Endothelial cell of umbilical vein (primary cell): ENCODE measurements at regions not wholly inside any gene's neighbourhood (a gene's known extent, or its start where the extent isn't known, plus 50 kb on each side); places are given as distances from the start of the nearest gene placed in this dataset.

Experiments
- BruUV-seq: library from RNA; stranded (reverse); fragments of 400-500 nt; replicated peaks from 2 replicates; lab custom pipeline; 2021; lab: Mats Ljungman, UMichigan
- CTCF ChIA-PET: fragments of 300-600, 350-600 bp; sonication (Branson Sonifier 250); formaldehyde crosslinking; loops from one replicate; lab custom pipeline; 2021; ENCODE audit warnings: antibody characterized with exemption, inconsistent platforms; lab: Charles Lee
- POLR2A ChIA-PET: fragments of 300-600, 350-600 bp; sonication (Branson Sonifier 250); formaldehyde crosslinking; loops from one replicate; lab custom pipeline; 2021; ENCODE audit warnings: antibody characterized with exemption, inconsistent platforms; lab: Charles Lee
- DNase-seq: peaks from one replicate; pipeline ENCODE4 v3.0.0-alpha.2; 2011; ENCODE audit warnings: low read depth, low spot score
- FAIRE-seq: peaks from 2 replicates; lab custom pipeline; 2011; peaks lifted over from hg19 to GRCh38; lab: Jason Lieb, UNC
- H2AFZ ChIP-seq: 2 replicates; pipeline ENCODE4 v1.6.0; 2012; ENCODE audit warnings: low read depth, low read length, control low read depth, inconsistent platforms
- H3K27ac ChIP-seq: 2 replicates; pipeline ENCODE4 v1.5.1; 2011; ENCODE audit warnings: low read depth, mild to moderate bottlenecking, control low read depth, low read length, moderate library complexity; ENCODE audit not compliant: insufficient read depth
- H3K27me3 ChIP-seq, 2 experiments: 2 replicates each; pipeline versions ENCODE4 v1.6.0 to v1.6.1; 2011; ENCODE audit warnings: low read length in 2 of 2, mixed read lengths in 1 of 2; ENCODE audit not compliant: control insufficient read depth in 2 of 2, insufficient read depth in 2 of 2
- H3K36me3 ChIP-seq, 2 experiments: 2 replicates in 1 of 2; 3 replicates in 1 of 2; pipeline ENCODE4 v1.5.1; 2011; ENCODE audit warnings: low read length in 2 of 2, mild to moderate bottlenecking in 1 of 2, moderate library complexity in 1 of 2; ENCODE audit not compliant: control insufficient read depth in 2 of 2, insufficient read depth in 2 of 2; ENCODE audit errors: extremely low read depth in 1 of 2
- H3K4me1 ChIP-seq: 3 replicates; pipeline ENCODE4 v1.5.1; 2011; ENCODE audit warnings: mild to moderate bottlenecking, low read length; ENCODE audit not compliant: control insufficient read depth, insufficient read depth; ENCODE audit errors: extremely low read depth
- H3K4me2 ChIP-seq: 2 replicates; pipeline ENCODE4 v1.6.1; 2011; ENCODE audit warnings: low read length, control low read depth, mixed read lengths; ENCODE audit not compliant: insufficient read depth
- H3K4me3 ChIP-seq, 3 experiments: fragments of 200-600 bp in 1 of 3; sonication (generic), shearing (Covaris generic) in 1 of 3; replicated peaks in 1 of 3; 2 replicates each; pipeline ENCODE4 v1.5.1; 2011 to 2016; ENCODE audit warnings: control low read depth in 3 of 3, low read length in 3 of 3, mild to moderate bottlenecking in 2 of 3, inconsistent platforms in 1 of 3, low read depth in 1 of 3, moderate library complexity in 1 of 3; ENCODE audit not compliant: insufficient read depth in 1 of 3
- H3K79me2 ChIP-seq: 2 replicates; pipeline ENCODE4 v1.6.0; 2012; ENCODE audit warnings: low read length, inconsistent platforms; ENCODE audit not compliant: control insufficient read depth, insufficient read depth
- H3K9ac ChIP-seq: replicated peaks from 2 replicates; pipeline ENCODE3; 2011; ENCODE audit warnings: low read length, control low read depth; ENCODE audit not compliant: insufficient read depth; ENCODE audit errors: extremely low read depth
- H3K9me1 ChIP-seq: replicated peaks from 3 replicates; pipeline ENCODE4 v1.6.0; 2011; ENCODE audit warnings: mild to moderate bottlenecking, low read length; ENCODE audit not compliant: control insufficient read depth, insufficient read depth; ENCODE audit errors: extremely low read depth
- H3K9me3 ChIP-seq: replicated peaks from 2 replicates; pipeline ENCODE4 v1.5.1; 2012; ENCODE audit warnings: low read length, inconsistent platforms; ENCODE audit not compliant: control insufficient read depth, insufficient read depth
- H4K20me1 ChIP-seq: replicated peaks from 2 replicates; pipeline ENCODE3; 2011; ENCODE audit warnings: mild to moderate bottlenecking, low read length; ENCODE audit not compliant: control insufficient read depth, insufficient read depth; ENCODE audit errors: extremely low read depth
- CTCF ChIP-seq, 2 donors: IDR thresholded peaks; 1 replicate in 1 of 2; 2 replicates in 1 of 2; pipeline ENCODE4 v1.5.1; 2011; ENCODE audit warnings: low read length in 2 of 2, mild to moderate bottlenecking in 2 of 2, moderate library complexity in 2 of 2, control low read depth in 1 of 2, inconsistent platforms in 1 of 2, low read depth in 1 of 2; ENCODE audit not compliant: insufficient read depth in 1 of 2; ENCODE audit errors: extremely low read depth in 1 of 2
- EZH2 ChIP-seq: IDR thresholded peaks from 2 replicates; pipeline ENCODE4 v1.6.1; 2012; ENCODE audit warnings: borderline replicate concordance, low read depth, mild to moderate bottlenecking, moderate library complexity, low read length, inconsistent platforms; ENCODE audit not compliant: severe bottlenecking
- FOS ChIP-seq: IDR thresholded peaks from 2 replicates; pipeline ENCODE4 v1.6.1; 2011; ENCODE audit warnings: mild to moderate bottlenecking, low read length, moderate library complexity, borderline replicate concordance; ENCODE audit not compliant: insufficient read depth
- GATA2 ChIP-seq: IDR thresholded peaks from 2 replicates; pipeline ENCODE4 v1.7.0; 2011; ENCODE audit warnings: low read depth, mild to moderate bottlenecking, moderate library complexity, mixed read lengths, low read length; ENCODE audit not compliant: insufficient read length, insufficient read depth
- JUN ChIP-seq: IDR thresholded peaks from 2 replicates; pipeline ENCODE4 v1.6.1; 2011; ENCODE audit warnings: borderline replicate concordance, low read depth; ENCODE audit not compliant: insufficient read length, insufficient read depth
- MAX ChIP-seq: IDR thresholded peaks from 2 replicates; pipeline ENCODE4 v1.6.1; 2011; ENCODE audit not compliant: insufficient read depth, insufficient read length
- MYC ChIP-seq: IDR thresholded peaks from one replicate; pipeline ENCODE4 v1.6.1; 2011; ENCODE audit warnings: mild to moderate bottlenecking, low read depth, low read length
- POLR2A ChIP-seq: IDR thresholded peaks from 2 replicates; pipeline ENCODE4 v1.6.1; 2012; ENCODE audit warnings: low read depth, mild to moderate bottlenecking, control low read depth, low read length
- POLR2AphosphoS5 ChIP-seq: IDR thresholded peaks from 2 replicates; pipeline ENCODE4 v1.6.1; 2012; ENCODE audit warnings: low read depth, mild to moderate bottlenecking, control low read depth, low read length, moderate library complexity; ENCODE audit not compliant: insufficient read depth
- dilution Hi-C: fragments of 300-500 bp; cut with MboI; formaldehyde crosslinking; loops from one replicate; pipeline ENCODE4 v1.15.0; 2019; ENCODE audit warnings: low sequenced_read_pairs; ENCODE audit not compliant: extremely low pct_ligation_motif_present
- intact Hi-C: fragments of 100-400 bp; cut with micrococcal nuclease; formaldehyde crosslinking; loops from one replicate; pipeline ENCODE4 v1.10.0; 2022

DNA sequence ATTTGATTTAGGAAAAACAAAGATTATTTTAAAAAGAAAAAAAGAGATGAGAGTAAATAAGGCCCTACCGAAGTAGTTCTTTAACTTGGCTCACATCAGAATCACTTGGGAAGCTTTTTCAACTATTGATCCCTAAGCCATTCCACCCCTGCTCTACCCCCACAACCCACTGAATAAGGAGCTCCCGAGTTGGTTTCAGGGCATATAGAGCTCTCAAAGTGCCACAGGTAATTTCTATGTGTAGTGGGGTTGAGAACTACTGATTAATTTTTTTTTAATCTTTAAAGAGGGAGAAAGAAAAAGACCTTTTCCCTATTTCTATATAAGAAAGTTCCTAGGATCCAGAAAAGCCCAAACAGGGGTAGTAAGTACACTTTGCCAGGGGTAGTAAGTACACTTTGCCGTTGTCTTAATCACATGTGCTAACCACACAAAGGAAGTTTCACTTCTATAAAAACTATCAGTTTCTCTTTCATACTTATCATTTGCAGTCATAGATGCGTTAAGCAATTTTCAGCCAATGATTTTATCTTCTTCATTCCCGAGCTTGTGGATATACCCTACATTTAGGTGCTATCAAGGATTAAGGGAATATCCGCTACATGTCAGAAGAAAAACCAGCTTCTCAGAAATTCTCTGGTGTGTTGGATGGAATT lies 108.4 kb upstream of the ZC3H12C start:
- Histone ChIP-seq H4K20me1 (no peaks in the 10 kb centered on the region), H3K9me1 (no peaks in the 10 kb centered on the region), H3K27ac (no peak overlapping the region), H3K36me3 (no peaks in the 10 kb centered on the region), H3K4me3 (no peak overlapping the region), H3K4me2 (no peak overlapping the region), H3K79me2 (no peaks in the 10 kb centered on the region), H2AFZ (no peak overlapping the region), H3K4me1 (no peaks in the 10 kb centered on the region), H3K27me3 (no peaks in the 10 kb centered on the region), H3K9ac (no peak overlapping the region), H3K9me3 (no peaks in the 10 kb centered on the region)
- dilution Hi-C loops = no loop called here
- DNase-seq = no peak
- ChIA-PET POLR2A (no interaction called here), CTCF (interaction anchor here (0.7 to 1.0 kb wide), 3 partner anchors 11 to 45 kb away, joined by 3 to 5 read pairs (median 3); no protein-coding TSS in a partner anchor)
- intact Hi-C loops = no loop called here
- BruUV-seq = no TSS peak
- no peak for TF ChIP-seq MYC
- TF ChIP-seq POLR2A = no peak
- TF ChIP-seq CTCF (IDR thresholded peaks at IDR 0.05; ENCODE audit: extremely low read depth in 1 of 2, insufficient read depth in 1 of 2, low read depth in 1 of 2, low read length in 2 of 2) = no peak
- TF ChIP-seq JUN = no peak
- TF ChIP-seq EZH2 = no peak
- no peak for TF ChIP-seq POLR2AphosphoS5
- TF ChIP-seq MAX = no peak
- TF ChIP-seq FOS = no peak
- no peak for TF ChIP-seq GATA2
- no peak for FAIRE-seq
